Tibial artery (tissue), 4 donors: ENCODE measurements at regions not wholly inside any gene's neighbourhood (a gene's known extent, or its start where the extent isn't known, plus 50 kb on each side); places are given as distances from the start of the nearest gene placed in this dataset.
"Not testable (repeated sequence)": the region's sequence is repeated elsewhere in the genome, so short reads cannot be mapped to it uniquely, and the experiment has no call there.

Source experiments
- DNase-seq, 2 donors: peaks; one replicate each; pipeline ENCODE4 v3.0.0-alpha.2; 2019
- H3K27ac ChIP-seq, 2 donors: fragments of 200-600 bp; sonication (generic) in 1 of 2; 1 replicate in 1 of 2; 2 replicates in 1 of 2; pipeline ENCODE4 v1.5.1; 2018 to 2019; ENCODE audit warnings: mild to moderate bottlenecking in 1 of 2
- H3K27me3 ChIP-seq, 2 donors: fragments of 200-600 bp; sonication (generic) in 1 of 2; one replicate each; pipeline versions ENCODE4 v1.5.1 to v1.6.0; 2016 to 2019
- H3K36me3 ChIP-seq, 3 donors: fragments of 200-600 bp; sonication (generic) in 2 of 3; one replicate each; pipeline ENCODE4 v1.5.1; 2016 to 2019; ENCODE audit warnings: mild to moderate bottlenecking in 2 of 3
- H3K4me1 ChIP-seq, 4 donors: fragments of 200-600 bp; sonication (generic) in 2 of 4; 1 replicate in 3 of 4; 2 replicates in 1 of 4; pipeline ENCODE4 v1.5.1; 2016 to 2019
- H3K4me3 ChIP-seq, 2 donors: fragments of 200-600 bp; sonication (generic) in 1 of 2; 1 replicate in 1 of 2; 2 replicates in 1 of 2; pipeline ENCODE4 v1.5.1; 2018 to 2019; ENCODE audit warnings: mild to moderate bottlenecking in 2 of 2
- H3K9me3 ChIP-seq, 3 donors: fragments of 200-600 bp; sonication (generic) in 1 of 3; one replicate each; pipeline ENCODE4 v1.5.1; 2016 to 2019
- intact Hi-C: fragments of 100-400 bp; cut with DNase I; formaldehyde crosslinking; loops from one replicate; pipeline ENCODE4 v1.15.0; 2023; ENCODE audit warnings: low total_unique reads
- TF ChIP-seq, protein P1 (sequence below), 2 experiments: fragments of 200-600 bp in 1 of 2; fragments of 450-650 bp in 1 of 2; IDR thresholded peaks; one replicate each; pipeline ENCODE4 v1.5.1; 2017 to 2019; ENCODE audit warnings: antibody characterized with exemption in 2 of 2, mild to moderate bottlenecking in 1 of 2, moderate library complexity in 1 of 2

DNA sequence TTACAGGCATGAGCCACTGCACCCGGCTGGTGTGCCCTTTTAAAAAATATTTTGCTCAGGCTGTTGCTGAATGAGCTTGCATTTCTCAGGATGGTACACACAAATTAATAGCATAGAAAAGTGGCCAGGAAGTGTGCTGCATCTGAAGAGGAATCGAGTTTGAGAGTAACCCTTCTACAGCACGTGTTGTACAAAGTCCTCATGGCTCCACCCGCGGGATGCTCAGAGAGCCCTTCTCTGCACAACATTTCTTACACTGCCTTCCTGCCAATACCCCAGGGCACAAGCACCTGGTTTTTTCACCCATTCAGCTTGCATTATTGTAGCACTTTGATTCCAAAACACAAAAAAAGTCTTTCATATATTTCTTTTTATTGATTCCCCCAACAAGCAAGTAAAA lies 90.1 kb upstream of the NEDD4L start:
- Histone ChIP-seq H3K36me3 (no peaks in the 10 kb centered on the region), H3K4me3 (no peak overlapping the region), H3K9me3 (no peaks in the 10 kb centered on the region), H3K4me1 (peaks cover 0 to 14% (median 3%) of the 10 kb centered on the region in 4 donors), H3K27me3 (no peaks in the 10 kb centered on the region), H3K27ac (no peak overlapping the region)
- intact Hi-C loops: no loop called here
- TF ChIP-seq, protein P1, sequence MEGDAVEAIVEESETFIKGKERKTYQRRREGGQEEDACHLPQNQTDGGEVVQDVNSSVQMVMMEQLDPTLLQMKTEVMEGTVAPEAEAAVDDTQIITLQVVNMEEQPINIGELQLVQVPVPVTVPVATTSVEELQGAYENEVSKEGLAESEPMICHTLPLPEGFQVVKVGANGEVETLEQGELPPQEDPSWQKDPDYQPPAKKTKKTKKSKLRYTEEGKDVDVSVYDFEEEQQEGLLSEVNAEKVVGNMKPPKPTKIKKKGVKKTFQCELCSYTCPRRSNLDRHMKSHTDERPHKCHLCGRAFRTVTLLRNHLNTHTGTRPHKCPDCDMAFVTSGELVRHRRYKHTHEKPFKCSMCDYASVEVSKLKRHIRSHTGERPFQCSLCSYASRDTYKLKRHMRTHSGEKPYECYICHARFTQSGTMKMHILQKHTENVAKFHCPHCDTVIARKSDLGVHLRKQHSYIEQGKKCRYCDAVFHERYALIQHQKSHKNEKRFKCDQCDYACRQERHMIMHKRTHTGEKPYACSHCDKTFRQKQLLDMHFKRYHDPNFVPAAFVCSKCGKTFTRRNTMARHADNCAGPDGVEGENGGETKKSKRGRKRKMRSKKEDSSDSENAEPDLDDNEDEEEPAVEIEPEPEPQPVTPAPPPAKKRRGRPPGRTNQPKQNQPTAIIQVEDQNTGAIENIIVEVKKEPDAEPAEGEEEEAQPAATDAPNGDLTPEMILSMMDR (IDR thresholded peaks at IDR 0.05): no peak
- DNase-seq: no peak

DNA sequence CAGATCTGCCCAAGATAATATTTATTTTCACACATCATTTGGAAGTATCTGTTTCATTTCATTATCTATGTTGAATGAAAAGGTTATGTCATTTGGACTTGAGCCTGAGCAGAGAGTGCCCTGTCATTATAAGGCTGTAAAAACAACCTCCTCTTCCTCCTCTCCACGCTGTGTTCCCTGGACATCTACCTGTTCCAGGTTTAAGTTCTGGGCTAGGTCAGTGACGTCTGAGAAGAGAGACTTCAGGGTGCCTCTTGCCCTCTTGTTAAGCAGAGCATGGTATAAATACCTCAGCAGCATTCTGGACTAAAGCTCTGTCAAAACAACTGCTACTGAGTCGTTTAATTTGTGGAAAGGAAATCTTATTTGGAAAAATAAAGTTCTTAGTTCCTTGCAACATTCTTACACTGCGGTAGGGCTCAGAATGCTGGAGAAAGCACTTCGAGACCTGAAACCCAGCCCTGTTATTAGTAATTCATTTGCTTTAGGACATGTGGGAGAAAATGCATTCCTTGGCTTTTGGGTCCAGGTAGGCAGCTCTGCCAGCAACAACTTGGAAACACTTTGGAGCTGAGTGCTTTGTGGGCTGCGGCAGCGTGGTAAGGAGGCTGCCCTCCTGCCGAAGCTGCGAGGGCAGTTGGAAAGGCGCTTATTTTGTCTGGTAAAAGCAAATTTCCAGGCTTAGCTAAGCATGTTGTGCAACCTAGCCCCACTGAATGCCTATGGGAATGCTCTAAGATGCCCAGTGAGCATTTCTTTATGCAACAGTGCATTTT lies 91.8 kb upstream of the NEDD4L start:
- TF ChIP-seq, protein P1 (IDR thresholded peaks at IDR 0.05): no peak
- no peak overlapping the region for H3K4me3 ChIP-seq
- H3K9me3 ChIP-seq: no peaks in the 10 kb centered on the region
- H3K27ac ChIP-seq: no peak overlapping the region
- DNase-seq: no peak
- no peaks in the 10 kb centered on the region for H3K36me3 ChIP-seq
- H3K27me3 ChIP-seq: no peaks in the 10 kb centered on the region
- peaks cover 0 to 14% (median 3%) of the 10 kb centered on the region in 4 donors for H3K4me1 ChIP-seq
- intact Hi-C loops: no loop called here

DNA sequence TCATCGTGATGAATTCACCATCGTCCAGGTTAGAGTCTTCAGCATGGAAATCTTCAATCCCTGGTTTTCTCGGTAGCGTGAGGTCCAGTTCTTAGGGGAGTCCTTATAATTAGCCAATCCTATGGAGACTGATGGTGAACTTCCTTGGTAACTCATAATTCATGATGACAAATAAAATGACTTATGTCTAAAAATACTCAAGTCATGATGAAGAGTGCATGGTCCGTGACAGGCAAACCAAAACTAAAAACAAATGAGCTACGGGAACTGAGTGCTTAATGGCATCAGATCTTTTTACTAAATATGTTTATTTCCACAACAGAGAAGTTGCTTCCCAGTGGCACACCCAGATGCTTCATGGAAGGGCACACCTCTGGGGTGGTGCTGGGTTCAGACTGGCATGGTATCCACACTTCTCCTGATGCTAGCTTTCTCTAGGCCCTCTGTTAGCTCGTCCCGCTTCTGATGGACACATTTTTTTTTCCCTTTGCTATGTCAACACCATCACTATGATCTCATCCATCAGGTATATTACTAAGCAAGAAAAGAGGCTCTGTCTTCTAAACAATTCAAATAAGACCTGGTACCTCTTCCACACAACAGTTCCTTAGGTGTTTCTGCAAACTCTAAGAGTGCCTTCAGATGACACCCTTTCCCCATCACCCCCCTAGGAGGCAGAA lies 92.8 kb upstream of the NEDD4L start:
- Histone ChIP-seq H3K4me3 (no peak overlapping the region), H3K4me1 (peaks cover 0 to 14% (median 3%) of the 10 kb centered on the region in 4 donors), H3K9me3 (no peaks in the 10 kb centered on the region), H3K27ac (no peak overlapping the region), H3K36me3 (no peaks in the 10 kb centered on the region), H3K27me3 (no peaks in the 10 kb centered on the region)
- TF ChIP-seq, protein P1 (IDR thresholded peaks at IDR 0.05): no peak
- intact Hi-C loops: no loop called here
- DNase-seq: no peak

DNA sequence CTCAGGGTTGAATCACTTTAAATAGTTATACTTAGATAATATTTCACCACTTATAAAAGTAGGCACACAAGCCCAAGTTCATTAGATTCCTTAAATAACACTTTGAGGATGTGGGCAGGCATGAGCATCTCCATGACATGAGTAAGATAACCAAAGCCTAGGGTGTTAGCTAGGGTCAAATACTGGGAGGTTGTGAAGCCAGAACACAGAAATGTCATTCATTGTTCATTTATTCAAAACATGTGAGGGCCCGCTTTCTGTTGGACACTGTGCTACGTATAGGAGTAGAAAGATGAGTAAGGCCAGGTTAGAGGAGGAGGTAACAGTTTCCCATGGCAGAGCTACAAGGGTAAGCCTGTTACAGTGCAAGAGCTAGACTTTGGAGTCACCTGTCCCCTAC lies 93.5 kb upstream of the NEDD4L start:
- Histone ChIP-seq H3K27ac (no peak overlapping the region), H3K36me3 (no peaks in the 10 kb centered on the region), H3K4me1 (peaks cover 0 to 14% (median 3%) of the 10 kb centered on the region in 4 donors), H3K27me3 (no peaks in the 10 kb centered on the region), H3K9me3 (no peaks in the 10 kb centered on the region), H3K4me3 (no peak overlapping the region)
- TF ChIP-seq, protein P1 (IDR thresholded peaks at IDR 0.05): no peak
- DNase-seq: no peak
- intact Hi-C loops: no loop called here

DNA sequence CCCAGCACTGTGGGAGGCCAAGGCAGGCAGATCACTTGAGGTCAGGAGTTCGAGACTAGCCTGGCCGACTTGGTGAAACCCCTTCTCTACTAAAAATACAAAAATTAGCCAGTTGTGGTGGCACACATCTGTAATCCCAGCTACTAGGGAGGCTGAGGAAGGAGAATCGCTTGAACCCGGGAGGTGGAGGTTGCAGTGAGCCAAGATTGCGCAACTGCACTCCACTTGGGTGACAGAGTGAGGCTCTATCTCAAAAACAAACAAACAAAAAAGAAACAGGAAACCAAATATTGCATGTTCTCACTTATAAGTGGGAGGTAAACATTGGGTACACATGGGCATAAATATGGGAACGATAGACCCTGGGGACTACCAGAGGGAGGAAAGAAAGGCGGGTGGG lies 94.7 kb upstream of the NEDD4L start:
- H3K27me3 ChIP-seq, DNase-seq, H3K4me3 ChIP-seq, H3K9me3 ChIP-seq, H3K36me3 ChIP-seq, H3K27ac ChIP-seq, intact Hi-C loops: not testable (repeated sequence)
- peaks cover 0 to 14% (median 3%) of the 10 kb centered on the region in 4 donors for H3K4me1 ChIP-seq

DNA sequence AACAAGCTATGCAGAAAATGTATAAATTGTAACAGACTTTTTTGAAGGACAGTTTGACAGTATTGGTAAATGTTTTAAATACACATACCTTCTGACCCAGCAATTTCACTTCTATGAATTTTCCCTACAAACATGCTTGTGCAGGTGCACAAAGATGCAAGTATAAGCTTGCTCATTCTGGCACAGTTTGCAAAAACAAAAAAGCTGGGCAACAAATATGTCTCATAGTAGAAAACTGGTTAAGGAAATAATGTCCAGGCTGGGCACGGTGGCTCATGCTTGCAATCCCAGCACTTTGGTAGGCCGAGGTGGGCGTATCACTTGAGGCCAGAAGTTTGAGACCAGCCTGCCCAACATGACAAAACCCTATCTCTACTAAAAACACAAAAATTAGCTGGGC lies 96.9 kb upstream of the NEDD4L start:
- intact Hi-C loops: no loop called here
- Histone ChIP-seq H3K27me3 (peaks cover 0 to 2% of the 10 kb centered on the region in 2 donors), H3K9me3 (no peaks in the 10 kb centered on the region), H3K4me1 (peaks cover 0 to 3% (median 0%) of the 10 kb centered on the region in 4 donors), H3K36me3 (no peaks in the 10 kb centered on the region), H3K27ac (no peak overlapping the region), H3K4me3 (no peak overlapping the region)
- TF ChIP-seq, protein P1 (IDR thresholded peaks at IDR 0.05): no peak
- DNase-seq: no peak
